IPS-18a (cell line): ENCODE measurements at regions not wholly inside any gene's neighbourhood (a gene's known extent, or its start where the extent isn't known, plus 50 kb on each side); places are given as distances from the start of the nearest gene placed in this dataset.
"Not testable (repeated sequence)": the region's sequence is repeated elsewhere in the genome, so short reads cannot be mapped to it uniquely, and the experiment has no call there.

Experiments used
- H3K27ac ChIP-seq: one replicate; pipeline ENCODE4 v1.5.1; 2013; ENCODE audit warnings: low read length
- H3K27me3 ChIP-seq: one replicate; pipeline ENCODE4 v1.6.1; 2013; ENCODE audit warnings: mild to moderate bottlenecking, low read length; ENCODE audit not compliant: control insufficient read depth, insufficient read depth
- H3K36me3 ChIP-seq: one replicate; pipeline ENCODE4 v1.6.1; 2013; ENCODE audit warnings: low read depth, low read length; ENCODE audit not compliant: control insufficient read depth
- H3K4me1 ChIP-seq: one replicate; pipeline ENCODE4 v1.6.1; 2013; ENCODE audit warnings: low read depth, low read length; ENCODE audit not compliant: control insufficient read depth
- H3K4me3 ChIP-seq: one replicate; pipeline ENCODE4 v1.5.1; 2013; ENCODE audit warnings: low read length
- H3K9ac ChIP-seq: one replicate; pipeline ENCODE4 v1.6.1; 2013; ENCODE audit warnings: mild to moderate bottlenecking, low read length, moderate library complexity
- H3K9me3 ChIP-seq: one replicate; pipeline ENCODE4 v1.6.1; 2013; ENCODE audit warnings: low read depth, low read length; ENCODE audit not compliant: control insufficient read depth

DNA sequence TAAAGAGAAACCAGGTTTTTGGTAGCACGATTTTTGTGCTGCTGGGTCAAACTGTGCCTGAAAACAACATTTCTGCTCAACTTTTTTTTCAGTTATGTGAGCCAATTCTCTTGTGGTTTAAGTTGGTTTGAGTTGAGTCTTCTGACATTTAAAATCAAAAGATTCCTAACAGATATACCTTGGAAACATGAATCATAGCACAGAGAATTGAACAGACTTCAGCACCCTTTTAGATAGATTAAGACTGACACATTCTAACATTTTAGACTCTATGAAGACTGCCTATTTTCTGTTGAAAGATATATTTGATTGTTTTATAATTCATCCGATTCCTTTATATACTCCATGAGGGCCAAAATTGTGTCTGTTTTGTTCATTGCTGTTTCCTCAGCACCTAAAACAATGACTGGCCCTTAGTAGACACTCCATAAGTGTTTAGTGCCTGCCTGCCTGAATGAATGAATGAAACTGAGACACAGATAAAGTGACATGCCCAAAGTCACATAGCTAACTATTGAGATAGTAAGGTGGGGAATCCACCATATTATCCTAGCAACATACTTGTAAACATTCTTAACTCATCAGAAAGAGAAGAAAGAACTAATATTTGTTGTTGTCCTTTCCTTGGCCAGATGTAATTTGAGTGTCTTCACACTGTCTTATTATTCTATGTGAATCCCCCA is 624.0 kb downstream of the MID1IP1 start:
- Histone ChIP-seq H3K9ac (no peak overlapping the region), H3K4me3 (no peak overlapping the region), H3K27ac (no peak overlapping the region), H3K4me1 (no peaks in the 10 kb centered on the region), H3K27me3 (no peaks in the 10 kb centered on the region), H3K9me3 (no peaks in the 10 kb centered on the region), H3K36me3 (no peaks in the 10 kb centered on the region)

DNA sequence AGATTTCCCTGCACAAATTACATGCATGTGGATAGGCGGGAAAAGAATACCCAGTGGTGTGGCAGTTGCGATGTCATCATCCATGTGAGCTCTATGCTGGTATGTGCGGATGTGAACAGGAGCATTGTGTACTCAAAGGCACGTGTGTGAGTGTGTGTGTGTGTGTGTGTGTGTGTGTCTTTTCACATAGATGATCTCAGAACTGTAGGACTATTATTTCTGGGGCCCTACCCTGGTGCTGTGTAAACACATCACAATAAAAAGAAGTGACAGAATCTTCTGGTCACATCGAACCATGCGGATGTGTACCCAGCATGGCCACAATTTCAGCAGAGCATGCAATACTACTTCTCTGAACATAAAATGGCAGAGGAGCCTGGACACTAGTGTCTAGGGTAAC is 624.8 kb downstream of the MID1IP1 start:
- no peaks in the 10 kb centered on the region for H3K4me1 ChIP-seq
- no peak overlapping the region for H3K27ac ChIP-seq
- no peaks in the 10 kb centered on the region for H3K36me3 ChIP-seq
- H3K9ac ChIP-seq, result no peak overlapping the region
- no peaks in the 10 kb centered on the region for H3K27me3 ChIP-seq
- H3K9me3 ChIP-seq, result no peaks in the 10 kb centered on the region
- no peak overlapping the region for H3K4me3 ChIP-seq

DNA sequence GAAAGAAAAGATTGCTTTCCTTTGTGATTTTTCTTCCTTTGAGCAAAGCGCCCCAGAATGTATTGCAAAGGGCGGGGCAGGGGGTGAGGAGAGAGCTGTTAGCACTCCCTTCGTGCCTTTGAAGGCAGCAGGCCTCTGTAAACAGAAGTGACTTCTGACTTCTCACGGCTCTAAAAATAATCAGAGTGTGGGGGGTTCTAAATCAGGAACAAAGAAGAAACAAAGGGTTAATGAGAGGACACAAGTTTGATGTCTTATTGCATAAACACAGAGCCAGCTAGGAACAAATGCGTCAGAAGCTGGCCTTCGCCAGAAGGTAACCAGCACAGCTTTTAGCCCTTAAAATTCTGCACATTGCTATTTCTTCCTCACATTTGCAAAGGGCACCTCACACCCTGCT is 626.2 kb downstream of the MID1IP1 start:
- Histone ChIP-seq H3K9me3 (no peaks in the 10 kb centered on the region), H3K9ac (no peak overlapping the region), H3K27me3 (no peaks in the 10 kb centered on the region), H3K4me3 (no peak overlapping the region), H3K36me3 (no peaks in the 10 kb centered on the region), H3K4me1 (no peaks in the 10 kb centered on the region), H3K27ac (no peak overlapping the region)

DNA sequence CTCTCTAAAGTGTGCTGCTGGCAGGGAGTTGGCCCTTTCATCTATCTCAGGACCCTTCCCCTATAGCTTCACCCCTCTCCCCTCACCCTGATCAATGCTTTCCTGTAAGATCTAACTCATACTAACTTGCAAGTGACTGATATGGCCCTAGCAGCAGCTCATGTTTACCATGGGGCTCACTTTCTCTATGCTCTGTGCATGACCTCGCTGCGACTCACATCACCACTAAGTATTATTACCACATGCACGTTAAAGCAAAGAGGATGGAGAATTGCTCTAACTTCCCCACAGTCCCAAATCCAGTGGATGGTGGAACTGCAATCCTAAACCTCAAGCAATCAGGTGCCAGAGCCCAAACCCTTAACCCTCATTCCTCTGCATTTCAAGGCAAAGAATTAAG is 626.6 kb downstream of the MID1IP1 start:
- Histone ChIP-seq H3K9me3 (no peaks in the 10 kb centered on the region), H3K36me3 (no peaks in the 10 kb centered on the region), H3K4me1 (no peaks in the 10 kb centered on the region), H3K27me3 (no peaks in the 10 kb centered on the region), H3K27ac (no peak overlapping the region), H3K4me3 (no peak overlapping the region), H3K9ac (no peak overlapping the region)

DNA sequence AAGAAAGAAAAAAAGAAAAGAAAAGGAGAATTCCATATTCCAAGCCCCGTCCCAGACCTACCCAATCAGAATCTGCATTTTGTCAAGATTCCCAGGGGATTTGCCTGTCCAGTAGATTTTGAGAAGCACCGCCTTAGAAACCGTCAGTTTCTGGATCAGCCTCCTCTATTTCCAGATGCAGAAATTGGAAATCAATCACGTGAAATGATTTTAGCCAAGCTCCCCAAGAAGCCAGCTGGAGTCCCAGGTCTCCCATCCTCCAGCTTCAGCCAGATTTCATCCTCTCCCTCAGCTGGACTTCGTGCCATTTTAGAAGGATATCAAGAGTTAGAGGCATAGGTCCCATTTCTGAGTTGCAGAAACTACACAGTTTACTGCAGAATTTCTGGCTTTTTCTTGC is 629.3 kb downstream of the MID1IP1 start:
- H3K27me3 ChIP-seq, result no peaks in the 10 kb centered on the region
- H3K9ac ChIP-seq, result no peak overlapping the region
- H3K4me3 ChIP-seq, result no peak overlapping the region
- no peaks in the 10 kb centered on the region for H3K36me3 ChIP-seq
- no peaks in the 10 kb centered on the region for H3K9me3 ChIP-seq
- no peaks in the 10 kb centered on the region for H3K4me1 ChIP-seq
- H3K27ac ChIP-seq, result no peak overlapping the region

DNA sequence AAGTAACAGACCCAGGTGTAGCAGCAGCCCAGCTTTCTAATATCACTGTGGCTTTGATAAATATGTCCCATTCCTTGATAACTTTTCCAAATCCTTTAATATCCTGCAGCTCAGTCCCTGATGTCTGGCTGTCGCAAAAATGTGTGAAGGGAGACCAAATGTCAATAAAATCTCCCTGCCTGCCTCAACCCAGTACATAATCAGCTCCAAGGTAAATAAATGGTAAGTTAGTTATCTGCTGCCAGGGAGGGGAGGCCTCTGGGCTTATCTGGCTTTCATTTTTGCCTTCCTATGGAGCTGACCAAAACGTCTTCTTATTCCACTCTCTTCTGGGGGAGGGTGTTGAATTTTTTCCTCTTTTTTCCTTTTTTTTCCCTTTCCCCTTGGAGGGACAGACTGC is 630.6 kb downstream of the MID1IP1 start:
- no peaks in the 10 kb centered on the region for H3K4me1 ChIP-seq
- no peaks in the 10 kb centered on the region for H3K27me3 ChIP-seq
- no peak overlapping the region for H3K27ac ChIP-seq
- H3K9ac ChIP-seq, result no peak overlapping the region
- no peak overlapping the region for H3K4me3 ChIP-seq
- H3K9me3 ChIP-seq, result no peaks in the 10 kb centered on the region
- H3K36me3 ChIP-seq, result no peaks in the 10 kb centered on the region

DNA sequence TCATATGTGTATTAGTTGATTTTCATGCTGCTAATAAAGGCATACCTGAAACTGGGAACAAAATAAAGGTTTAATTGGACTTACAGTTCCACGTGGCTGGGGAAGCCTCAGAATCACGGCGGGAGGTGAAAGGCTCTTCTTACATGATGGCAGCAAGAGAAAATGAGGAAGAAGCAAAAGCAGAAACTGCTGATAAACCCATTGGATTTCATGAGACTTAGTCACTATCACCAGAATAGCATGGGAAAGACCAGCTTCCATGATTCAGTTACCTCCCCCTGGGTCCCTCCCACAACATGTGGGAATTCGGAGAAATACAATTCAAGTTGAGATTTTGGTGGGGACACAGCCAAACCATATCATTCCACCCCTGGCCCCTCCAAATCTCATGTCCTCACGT is 633.4 kb downstream of the MID1IP1 start:
- not testable (repeated sequence) for H3K36me3 ChIP-seq, H3K4me1 ChIP-seq, H3K27ac ChIP-seq

DNA sequence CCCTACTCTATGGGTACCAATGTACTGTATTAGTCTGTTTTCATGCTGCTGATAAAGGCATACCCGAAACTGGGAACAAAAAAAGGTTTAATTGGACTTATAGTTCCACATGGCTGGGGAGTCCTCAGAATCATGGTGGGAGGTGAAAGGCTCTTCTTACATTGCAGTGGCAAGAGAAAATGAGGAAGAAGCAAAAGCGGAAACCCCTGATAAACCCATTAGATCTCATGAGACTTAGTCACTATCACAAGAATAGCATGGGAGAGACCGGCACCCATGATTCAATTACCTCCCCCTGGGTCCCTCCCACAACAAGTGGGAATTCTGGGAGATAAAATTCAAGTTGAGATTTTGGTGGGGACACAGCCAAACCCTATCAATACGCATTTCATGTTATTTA is 635.3 kb downstream of the MID1IP1 start:
- H3K9ac ChIP-seq, H3K4me1 ChIP-seq, H3K9me3 ChIP-seq: not testable (repeated sequence)

More for the DNA sequence above, 633.4 kb downstream of the MID1IP1 start:
- not testable (repeated sequence) for H3K9me3 ChIP-seq, H3K4me3 ChIP-seq, H3K27me3 ChIP-seq, H3K9ac ChIP-seq

DNA sequence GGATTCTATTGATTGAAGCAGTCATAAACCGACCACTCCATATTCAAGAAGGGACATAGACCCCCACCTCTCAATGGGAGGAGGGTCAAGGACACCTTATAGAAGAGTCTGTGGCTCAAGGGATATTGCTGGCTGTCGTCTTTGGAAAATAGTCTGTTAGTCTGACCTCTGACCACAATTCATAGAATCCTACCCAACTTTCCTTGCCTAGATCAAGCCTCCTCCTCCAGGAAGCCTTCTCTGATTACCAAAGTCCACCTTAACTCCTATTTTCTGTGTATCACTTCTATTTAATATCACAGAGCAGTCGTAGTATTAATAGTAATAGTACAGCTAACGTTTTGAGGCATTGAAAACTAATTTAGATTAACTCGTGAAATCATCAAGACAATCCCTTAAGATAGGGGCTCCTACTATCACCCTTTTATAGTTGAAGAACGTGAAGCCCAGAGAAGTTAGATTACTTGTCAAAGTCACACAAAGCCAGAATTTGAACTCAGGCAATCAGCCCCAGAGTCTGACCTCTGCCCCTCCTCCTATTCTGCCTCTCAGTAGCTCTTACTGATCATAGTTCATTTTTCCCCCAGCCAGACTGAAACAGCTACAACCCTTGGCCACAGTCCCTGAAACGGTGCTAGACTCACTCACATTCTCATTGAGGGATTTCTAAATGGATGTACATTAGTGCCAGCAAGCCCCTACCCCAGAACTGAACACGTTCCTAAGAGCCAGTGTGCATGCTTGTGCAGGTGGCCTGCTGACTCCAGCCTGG is 636.6 kb downstream of the MID1IP1 start:
- no peaks in the 10 kb centered on the region for H3K9me3 ChIP-seq
- no peak overlapping the region for H3K4me3 ChIP-seq
- no peak overlapping the region for H3K9ac ChIP-seq
- H3K36me3 ChIP-seq, result no peaks in the 10 kb centered on the region
- no peak overlapping the region for H3K27ac ChIP-seq
- no peaks in the 10 kb centered on the region for H3K27me3 ChIP-seq
- H3K4me1 ChIP-seq, result peaks cover 7% of the 10 kb centered on the region

More for the DNA sequence above, 635.3 kb downstream of the MID1IP1 start:
- H3K27ac ChIP-seq, H3K36me3 ChIP-seq, H3K4me3 ChIP-seq, H3K27me3 ChIP-seq: not testable (repeated sequence)

DNA sequence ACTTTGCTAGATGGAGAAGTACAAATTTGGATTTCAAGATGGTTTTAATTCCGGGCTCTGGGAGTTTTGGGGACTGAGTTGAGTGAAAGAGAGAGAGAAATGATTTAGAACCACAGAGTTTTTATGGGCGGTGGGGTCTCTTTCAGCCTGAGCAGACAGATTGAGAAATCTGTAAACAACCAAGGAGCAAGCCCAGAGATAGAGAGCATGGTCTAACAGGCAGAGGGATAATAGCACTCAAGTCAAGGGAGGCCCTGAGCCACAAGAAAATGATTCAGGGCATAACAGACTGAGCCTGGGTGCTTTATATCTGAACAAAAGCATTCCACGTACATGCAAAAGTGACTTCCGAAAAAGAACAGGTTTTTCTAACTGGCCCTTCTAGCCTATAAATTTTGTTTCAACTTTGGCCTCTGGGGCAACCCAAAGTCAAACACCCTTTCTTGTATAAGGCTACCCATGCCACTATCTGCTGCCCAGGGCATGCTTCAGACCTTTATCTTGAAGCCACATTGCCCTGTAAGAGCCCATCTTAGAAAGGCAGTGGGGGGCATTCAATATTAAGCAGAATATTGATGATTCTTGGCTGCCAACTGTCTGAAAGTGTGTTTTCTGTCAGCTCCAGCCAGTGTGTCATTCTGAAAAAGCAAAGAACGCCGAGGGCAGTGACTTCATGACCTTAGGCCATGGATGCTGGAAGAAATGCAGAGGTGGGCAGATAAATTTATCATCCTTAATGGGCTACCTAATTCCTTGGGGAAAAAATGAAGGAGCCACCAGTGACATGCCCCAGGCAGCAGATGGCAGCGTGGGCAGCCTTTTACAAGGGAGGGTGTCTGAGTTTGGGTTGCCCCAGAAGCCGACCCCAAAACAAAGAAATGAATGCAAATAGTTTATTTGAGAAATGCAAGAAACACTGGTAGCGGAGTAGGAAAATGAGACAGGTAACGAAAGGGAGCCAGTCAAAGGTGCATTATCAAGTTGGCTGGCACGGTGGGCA is 637.6 kb downstream of the MID1IP1 start:
- H3K4me3 ChIP-seq, result no peak overlapping the region
- peaks cover 7% of the 10 kb centered on the region for H3K4me1 ChIP-seq
- no peak overlapping the region for H3K27ac ChIP-seq

More for the DNA sequence above, 637.6 kb downstream of the MID1IP1 start:
- Histone ChIP-seq H3K36me3 (no peaks in the 10 kb centered on the region), H3K9me3 (no peaks in the 10 kb centered on the region), H3K27me3 (no peaks in the 10 kb centered on the region), H3K9ac (no peak overlapping the region)
